ENCODE measurements at regions not wholly inside any gene's neighbourhood (a gene's known extent, or its start where the extent isn't known, plus 50 kb on each side); places are given as distances from the start of the nearest gene placed in this dataset.

GRCh38 chrX:3451571-3451970 is 105.1 kb upstream of the MXRA5 start:
- no peak overlapping the region for H3K4ac ChIP-seq (replicated peaks; ENCODE audit: insufficient read length, low read depth, low read length)
- POLR2A ChIA-PET (ENCODE audit: partially characterized antibody): no interaction called here
- FAIRE-seq: no peak
- TF ChIP-seq TBP (IDR thresholded peaks at IDR 0.05; ENCODE audit: low read depth, low read length) (no peak), HDAC6 (IDR thresholded peaks at IDR 0.05; ENCODE audit: low read depth, low read length) (no peak), MAFK (IDR thresholded peaks at IDR 0.05; ENCODE audit: low read depth, low read length) (no peak), SIN3A (conservative IDR thresholded peaks at IDR 0.05 in 1 of 2, IDR thresholded peaks at IDR 0.05 in 1 of 2; ENCODE audit: low read depth in 1 of 2, low read length in 2 of 2) (no peak), TAF7 (optimal IDR thresholded peaks at IDR 0.05; ENCODE audit: borderline replicate concordance, low read depth, low read length) (no peak), BRCA1 (IDR thresholded peaks at IDR 0.05; ENCODE audit: low read depth, low read length) (no peak), POU5F1 (IDR thresholded peaks at IDR 0.05; ENCODE audit: low read depth, low read length) (no peak), NANOG (IDR thresholded peaks at IDR 0.05; ENCODE audit: insufficient read depth, low read depth, low read length, poor library complexity, severe bottlenecking) (no peak), JUN (IDR thresholded peaks at IDR 0.05; ENCODE audit: low read depth, low read length) (no peak), CTBP2 (IDR thresholded peaks at IDR 0.05; ENCODE audit: borderline replicate concordance, insufficient read depth, insufficient read length, low read length) (no peak), BCL11A (IDR thresholded peaks at IDR 0.05; ENCODE audit: low read depth in 2 of 2, low read length in 2 of 2) (no peak), SIX5 (IDR thresholded peaks at IDR 0.05; ENCODE audit: low read depth, low read length) (no peak), CBX5 (IDR thresholded peaks at IDR 0.05; ENCODE audit: low read depth, low read length) (no peak), EZH2 (IDR thresholded peaks at IDR 0.05; ENCODE audit: low read depth, low read length, severe bottlenecking) (no peak), TEAD4 (IDR thresholded peaks at IDR 0.05; ENCODE audit: low read depth, low read length) (no peak), SIRT6 (IDR thresholded peaks at IDR 0.05; ENCODE audit: low read length) (no peak)

More at GRCh38 chrX:3451571-3451970, 105.1 kb upstream of the MXRA5 start:
- no peak overlapping the region for H3K27ac ChIP-seq (ENCODE audit: low read depth, low read length)
- H2BK120ac ChIP-seq (replicated peaks; ENCODE audit: low read depth, low read length): no peak overlapping the region
- H2AFZ ChIP-seq (ENCODE audit: low read length): no peak overlapping the region
- H4K91ac ChIP-seq (replicated peaks; ENCODE audit: insufficient read length, low read length): no peak overlapping the region
- H2BK20ac ChIP-seq (ENCODE audit: low read length): no peak overlapping the region
- H2BK12ac ChIP-seq (ENCODE audit: low read depth, low read length): no peak overlapping the region
- no peak overlapping the region for H4K5ac ChIP-seq (ENCODE audit: insufficient read length, low read depth, low read length)
- no peak overlapping the region for H3K4me3 ChIP-seq (ENCODE audit: extremely low read depth in 1 of 4, insufficient read depth in 2 of 4, low read depth in 3 of 4, low read length in 4 of 4)
- no peak overlapping the region for H2BK15ac ChIP-seq (ENCODE audit: low read length)
- H3K14ac ChIP-seq (ENCODE audit: insufficient read length): no peak overlapping the region
- no peak overlapping the region for H3K4me2 ChIP-seq (ENCODE audit: insufficient read depth in 1 of 2, low read depth in 2 of 2, low read length in 2 of 2)
- H3K27me3 ChIP-seq (replicated peaks in 1 of 4; ENCODE audit: control insufficient read depth in 3 of 4, extremely low read depth in 1 of 4, insufficient read depth in 3 of 4, low read length in 3 of 4): no peaks in the 10 kb centered on the region
- H3K79me2 ChIP-seq (ENCODE audit: control insufficient read depth in 1 of 2, insufficient read depth in 2 of 2, low read length in 2 of 2): no peaks in the 10 kb centered on the region
- no peaks in the 10 kb centered on the region for H3K23me2 ChIP-seq (ENCODE audit: low read depth, low read length)
- DNase-seq (ENCODE audit: low read depth in 1 of 2, low spot score in 2 of 2): no peak
- no peaks in the 10 kb centered on the region for H3K9me3 ChIP-seq (ENCODE audit: insufficient read depth in 2 of 2, low read depth in 1 of 2, low read length in 1 of 2)
- 94% methylated on average over 5 of the region's 8 CpGs; no CpG with 5 or more reads in 1 of the 2 experiments for WGBS, 2 experiments (ENCODE audit: extremely low coverage in 1 of 2, insufficient coverage in 1 of 2, insufficient read length in 1 of 2, insufficient replicate concordance in 2 of 2, low coverage in 1 of 2, low lambda C conversion rate in 2 of 2, missing lambda C conversion rate in 1 of 2)
- H3K79me1 ChIP-seq (ENCODE audit: low read depth, low read length): no peaks in the 10 kb centered on the region
- H3K9ac ChIP-seq (replicated peaks in 1 of 4; ENCODE audit: extremely low read depth in 1 of 4, low read depth in 3 of 4, low read length in 3 of 4): no peak overlapping the region
- CTCF ChIA-PET (ENCODE audit: partially characterized antibody): no interaction called here
- H2BK5ac ChIP-seq (ENCODE audit: low read depth, low read length): no peak overlapping the region
- no peak overlapping the region for H3K18ac ChIP-seq (ENCODE audit: extremely low read depth, low read length)
- H2AK5ac ChIP-seq (ENCODE audit: low read depth, low read length): no peak overlapping the region
- no peak overlapping the region for H3K23ac ChIP-seq (ENCODE audit: insufficient read length)
- H4K20me1 ChIP-seq (replicated peaks in 1 of 2; ENCODE audit: control insufficient read depth in 1 of 2, insufficient read depth in 2 of 2, low read length in 2 of 2): no peaks in the 10 kb centered on the region
- H3K56ac ChIP-seq (replicated peaks; ENCODE audit: insufficient read length, low read depth, low read length): no peak overlapping the region
- no peaks in the 10 kb centered on the region for H3K4me1 ChIP-seq (replicated peaks in 1 of 4; ENCODE audit: control insufficient read depth in 3 of 4, insufficient read depth in 4 of 4, low read length in 3 of 4)
- no peaks in the 10 kb centered on the region for H3K36me3 ChIP-seq (ENCODE audit: control insufficient read depth in 2 of 4, insufficient read depth in 4 of 4, low read length in 3 of 4)
- no peak overlapping the region for H4K8ac ChIP-seq (ENCODE audit: extremely low read depth, insufficient read depth, low read length)

Data from H1 (cell line).